GM20000 (cell line): ENCODE measurements at regions not wholly inside any gene's neighbourhood (a gene's known extent, or its start where the extent isn't known, plus 50 kb on each side); places are given as distances from the start of the nearest gene placed in this dataset.
"Not testable (repeated sequence)": the region's sequence is repeated elsewhere in the genome, so short reads cannot be mapped to it uniquely, and the experiment has no call there.

Source experiments
- DNase-seq: peaks from one replicate; pipeline ENCODE4 v3.0.0; 2012; ENCODE audit warnings: low spot score
- CTCF ChIP-seq: IDR thresholded peaks from 2 replicates; pipeline ENCODE4 v1.5.1; 2012; ENCODE audit warnings: mild to moderate bottlenecking, control low read depth; ENCODE audit errors: extremely low read depth, missing control alignments

GRCh38 chr2:65580824-65581223 is 148.4 kb upstream of the SPRED2 start:
- no peak for DNase-seq
- TF ChIP-seq CTCF = no peak

GRCh38 chr2:65579506-65580235 is 147.3 kb upstream of the SPRED2 start:
- TF ChIP-seq CTCF = no peak
- no peak for DNase-seq

GRCh38 chr2:65577654-65578053 is 145.3 kb upstream of the SPRED2 start:
- no peak for DNase-seq

GRCh38 chr2:65576861-65577601 is 144.6 kb upstream of the SPRED2 start:
- TF ChIP-seq CTCF = no peak
- no peak for DNase-seq

More at GRCh38 chr2:65577654-65578053, 145.3 kb upstream of the SPRED2 start:
- TF ChIP-seq CTCF = no peak

- DNase-seq = no peak
- no peak for TF ChIP-seq CTCF
Observed at GRCh38 chr2:65576278-65576677, 143.9 kb upstream of the SPRED2 start.

DNA sequence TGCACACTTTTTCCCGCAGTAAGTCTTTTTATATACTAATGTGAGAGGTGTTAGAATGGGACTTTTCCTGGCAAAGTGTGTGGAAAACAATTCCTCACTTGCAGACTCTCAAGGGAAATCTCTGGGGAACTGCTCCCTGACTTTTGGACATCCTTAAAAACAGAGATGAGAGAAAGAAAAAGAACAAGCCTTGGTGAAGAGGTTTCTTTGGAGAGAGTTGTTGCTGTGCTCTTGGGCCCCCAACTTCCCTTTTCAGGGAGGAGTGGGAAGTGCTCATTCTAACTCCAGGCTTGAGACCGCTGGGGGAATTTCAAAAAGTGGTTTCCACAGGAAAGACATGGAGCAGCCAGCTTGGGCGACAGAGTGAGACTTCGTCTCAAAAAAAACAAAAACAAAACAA is 142.6 kb upstream of the SPRED2 start:
- no peak for TF ChIP-seq CTCF
- DNase-seq = no peak

- not testable (repeated sequence) for DNase-seq
Observed at GRCh38 chr2:65568656-65569440, 136.4 kb upstream of the SPRED2 start.
